Dermis microvascular lymphatic vessel endothelial cell (primary cell): ENCODE measurements at regions not wholly inside any gene's neighbourhood (a gene's known extent, or its start where the extent isn't known, plus 50 kb on each side); places are given as distances from the start of the nearest gene placed in this dataset.
A peak's percentile ranks its signal among the peaks of the same experiment; 100 is the strongest.

Source experiments
- DNase-seq, 2 donors: peaks; one replicate each; pipeline versions ENCODE4 v3.0.0 to v3.0.0-alpha.2; 2010; ENCODE audit warnings: low read depth in 2 of 2

DNA sequence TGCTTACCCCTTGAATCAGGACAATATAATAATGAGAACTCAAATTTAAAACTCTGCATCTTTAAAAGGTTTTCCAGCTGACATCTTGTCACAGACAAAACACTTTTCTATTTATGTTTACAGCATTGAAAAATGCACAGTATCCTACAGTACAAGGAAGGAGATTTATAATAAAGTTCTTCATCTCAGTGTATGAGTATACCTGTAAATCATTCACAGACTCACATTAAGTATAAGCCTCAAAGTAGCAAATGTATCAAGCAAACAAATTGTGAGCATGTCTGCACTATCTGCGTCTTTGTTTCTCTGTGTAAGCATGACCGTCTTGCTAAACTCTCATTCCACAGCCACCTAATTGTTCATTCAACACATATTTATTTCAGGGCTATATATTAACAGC, 52.8 kb downstream of the PPP1R2C start:
- DNase-seq: no peak

DNA sequence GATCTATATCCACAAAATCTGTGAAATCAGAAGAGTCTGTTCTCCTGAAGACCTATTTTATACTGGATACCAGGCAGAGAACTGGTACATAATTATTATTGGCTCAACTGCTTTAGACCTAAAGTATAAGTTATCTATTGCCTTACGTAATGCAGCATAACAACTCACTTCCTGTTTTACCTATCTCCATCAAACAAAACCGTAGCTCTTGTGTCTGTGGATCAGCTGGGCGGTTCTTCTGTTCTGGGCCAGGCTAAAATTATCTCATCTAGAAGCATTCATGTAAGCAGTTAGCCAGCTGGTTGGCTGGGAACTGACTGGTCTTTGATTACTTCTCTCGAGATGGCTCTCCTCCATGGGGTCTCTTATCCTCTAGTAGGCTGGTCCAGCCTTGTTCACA, 57.8 kb downstream of the PPP1R2C start:
- DNase-seq: no peak

DNA sequence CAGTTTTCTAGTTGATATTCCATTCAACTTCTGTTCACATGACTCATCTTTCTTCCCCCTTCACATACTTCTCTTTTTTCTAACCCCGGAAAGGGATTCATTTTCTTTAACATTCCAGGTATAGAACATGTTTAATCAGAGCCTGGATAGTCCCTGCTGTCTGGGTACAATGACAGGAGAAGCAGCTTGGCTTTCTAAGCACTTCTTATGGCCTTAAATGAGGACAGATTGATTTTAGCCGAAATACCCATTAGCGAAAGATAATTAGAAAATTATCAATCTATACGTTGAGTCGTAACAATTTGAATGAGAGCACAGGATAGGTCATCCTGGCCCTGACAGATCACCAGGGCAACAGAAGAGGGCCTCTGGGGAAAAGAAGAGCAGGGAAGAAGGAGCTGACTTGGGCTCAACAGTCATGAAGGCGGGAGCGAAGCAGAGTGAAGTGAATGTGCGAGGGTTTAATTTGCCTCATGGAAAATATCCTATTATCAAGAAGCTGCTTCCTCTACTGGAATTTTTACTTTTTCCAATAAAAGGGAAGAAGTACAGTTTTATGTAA, 62.2 kb downstream of the PPP1R2C start:
- no peak for DNase-seq

DNA sequence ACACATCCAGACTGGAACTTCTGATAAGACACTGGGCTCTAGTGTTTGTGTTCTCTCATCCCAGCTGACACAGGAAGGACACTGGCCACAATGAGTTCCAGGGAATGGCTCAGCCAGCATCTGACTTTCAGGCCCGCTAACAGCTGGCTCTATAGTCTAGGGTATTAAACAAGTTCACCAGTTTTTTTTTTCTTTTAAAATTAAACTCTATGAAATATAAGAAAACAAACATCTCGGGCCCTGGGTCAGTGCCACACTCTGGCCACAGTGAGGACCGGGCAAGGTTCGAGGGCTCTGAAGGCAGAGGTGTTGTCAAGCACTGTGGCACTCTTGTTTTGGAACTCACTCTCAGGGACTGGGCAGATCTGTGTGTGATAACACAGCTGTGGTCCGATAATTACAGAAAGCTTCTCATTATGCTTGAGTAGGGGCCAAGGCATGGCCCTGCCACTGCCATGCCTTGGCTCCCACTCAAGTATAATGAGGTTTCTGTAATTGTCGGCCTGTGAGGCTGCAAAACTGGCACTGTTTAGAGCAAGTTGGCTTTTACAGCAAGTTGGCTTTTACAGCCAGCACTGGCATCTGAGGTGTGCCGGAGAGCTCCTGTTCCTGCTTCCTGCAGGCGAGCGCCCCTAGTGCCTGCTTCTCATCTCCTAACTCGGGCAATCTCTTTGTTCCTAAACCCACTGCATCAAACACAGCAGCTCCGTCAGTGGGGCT, 62.8 kb downstream of the PPP1R2C start:
- peak in 1 of 2 donors; percentile 12 for DNase-seq

DNA sequence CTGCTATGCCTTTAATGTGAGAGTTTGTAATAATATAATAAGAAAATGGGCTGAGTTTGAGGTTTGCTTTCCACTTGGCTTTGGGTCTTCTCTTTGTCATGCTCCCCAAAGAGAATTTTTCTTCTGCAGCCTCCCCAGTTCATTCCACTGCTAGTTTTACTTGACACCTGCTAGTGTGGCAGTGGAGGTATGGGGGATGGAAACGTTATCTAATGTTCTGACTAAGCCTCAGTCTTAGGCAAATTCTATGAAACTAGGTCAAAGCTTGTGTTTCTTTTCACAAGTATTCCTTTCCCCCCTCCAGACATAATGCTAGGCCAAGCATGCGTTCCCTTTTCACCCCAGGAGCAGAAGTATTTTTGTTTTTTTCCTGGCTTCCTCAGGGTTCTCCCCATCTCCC, 67.5 kb downstream of the PPP1R2C start:
- no peak for DNase-seq

DNA sequence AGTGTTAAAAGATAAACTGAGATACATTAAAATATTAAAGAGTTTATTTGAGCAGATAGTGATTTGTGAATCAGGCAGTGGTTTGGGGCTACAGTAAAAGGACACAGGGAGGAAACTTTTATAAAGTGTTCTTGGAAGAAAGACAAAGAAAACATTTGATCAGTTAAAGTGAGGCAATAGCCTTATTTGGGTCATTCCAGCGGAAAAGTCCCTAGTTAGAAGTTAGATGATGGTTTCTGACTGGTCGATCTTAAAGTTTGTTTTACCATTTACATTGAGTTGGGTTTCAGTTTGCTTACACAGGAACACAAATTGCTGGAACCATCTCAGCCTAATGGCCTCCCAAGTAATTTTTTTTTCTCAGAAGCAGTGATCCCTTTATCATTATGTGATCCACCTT, 69.7 kb downstream of the PPP1R2C start:
- DNase-seq: no peak

DNA sequence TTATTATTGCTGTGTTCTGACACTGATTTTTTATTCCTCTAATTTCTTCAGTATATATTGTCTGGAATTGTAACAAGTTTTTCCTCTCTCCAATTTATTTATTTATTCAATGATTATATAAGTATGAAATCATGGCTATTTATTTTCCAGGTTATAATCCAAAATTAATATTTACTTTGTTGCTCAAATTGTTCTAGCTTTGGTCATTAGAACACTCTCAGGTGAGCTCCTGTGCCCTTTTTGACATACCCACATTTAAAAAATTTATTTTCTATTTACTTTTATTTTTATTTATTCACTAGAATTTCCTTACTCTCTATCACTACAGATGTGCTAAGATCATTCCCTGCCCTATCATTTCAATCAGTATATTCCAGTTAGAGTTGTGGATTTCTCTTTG, 70.2 kb downstream of the PPP1R2C start:
- no peak for DNase-seq

DNA sequence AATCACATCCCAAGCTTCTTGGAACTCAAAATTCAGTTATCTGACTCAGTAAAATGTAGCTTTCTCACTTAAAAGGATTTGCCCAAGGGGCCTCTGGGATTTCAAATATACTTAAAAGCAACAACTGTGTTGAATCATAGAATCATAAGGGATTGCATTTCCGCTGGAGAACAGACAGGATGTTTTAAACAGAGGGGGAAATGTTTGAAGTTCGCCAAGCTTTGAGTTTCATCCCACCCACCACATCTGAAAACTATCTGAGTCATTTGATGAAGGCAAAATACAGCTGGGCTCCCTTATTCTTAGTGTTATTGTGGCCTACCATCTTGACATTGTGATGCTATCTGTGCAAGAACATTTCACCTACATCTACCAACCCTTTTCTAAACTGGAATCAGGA, 73.5 kb downstream of the PPP1R2C start:
- DNase-seq: no peak

DNA sequence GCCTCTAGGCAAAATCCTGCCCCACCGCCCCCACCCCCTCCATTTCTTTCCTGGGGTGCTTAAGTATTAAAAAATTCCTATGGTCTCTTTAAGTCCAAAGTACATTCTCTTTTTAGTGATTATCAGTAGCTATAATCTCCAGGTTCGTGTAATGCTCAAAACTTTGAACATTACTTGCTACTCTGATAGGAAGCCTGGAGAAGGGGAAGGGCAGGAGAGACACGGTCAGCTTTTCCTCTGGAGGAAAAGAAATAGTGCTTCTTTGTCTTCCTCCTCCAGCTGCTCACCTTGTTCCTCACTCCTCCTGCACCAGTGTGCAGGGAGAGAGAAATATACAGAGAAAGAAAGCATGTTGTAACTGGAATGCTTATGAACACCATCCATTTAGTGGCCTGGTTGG, 80.4 kb downstream of the PPP1R2C start:
- DNase-seq: no peak

DNA sequence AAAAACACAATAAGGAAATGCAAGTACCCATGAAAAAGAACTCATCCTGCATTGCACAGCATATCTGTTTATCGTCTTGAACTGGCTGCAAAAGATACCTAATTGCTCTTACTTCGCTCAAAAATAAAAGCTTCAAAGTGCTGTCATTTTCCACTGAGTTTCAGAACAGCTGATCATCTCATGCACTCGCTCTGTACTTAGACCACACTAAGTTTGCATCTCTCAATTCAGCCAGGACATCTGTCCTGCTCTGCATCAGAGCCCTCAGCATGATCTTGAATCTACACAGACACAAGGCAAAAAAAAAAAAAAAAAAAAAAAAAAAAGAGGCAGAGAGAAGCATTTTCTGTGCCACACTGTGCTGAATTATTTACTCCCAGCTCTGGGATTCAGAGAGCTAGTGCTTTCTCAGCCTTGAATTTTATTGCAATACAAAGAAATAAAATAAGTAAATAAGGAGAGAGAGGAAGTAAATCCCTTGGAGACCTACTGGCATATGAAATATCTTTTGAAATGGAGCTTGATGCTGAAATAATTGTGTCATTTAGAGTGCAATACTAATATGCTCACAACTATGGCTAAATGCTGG, 81.3 kb downstream of the PPP1R2C start:
- no peak for DNase-seq

DNA sequence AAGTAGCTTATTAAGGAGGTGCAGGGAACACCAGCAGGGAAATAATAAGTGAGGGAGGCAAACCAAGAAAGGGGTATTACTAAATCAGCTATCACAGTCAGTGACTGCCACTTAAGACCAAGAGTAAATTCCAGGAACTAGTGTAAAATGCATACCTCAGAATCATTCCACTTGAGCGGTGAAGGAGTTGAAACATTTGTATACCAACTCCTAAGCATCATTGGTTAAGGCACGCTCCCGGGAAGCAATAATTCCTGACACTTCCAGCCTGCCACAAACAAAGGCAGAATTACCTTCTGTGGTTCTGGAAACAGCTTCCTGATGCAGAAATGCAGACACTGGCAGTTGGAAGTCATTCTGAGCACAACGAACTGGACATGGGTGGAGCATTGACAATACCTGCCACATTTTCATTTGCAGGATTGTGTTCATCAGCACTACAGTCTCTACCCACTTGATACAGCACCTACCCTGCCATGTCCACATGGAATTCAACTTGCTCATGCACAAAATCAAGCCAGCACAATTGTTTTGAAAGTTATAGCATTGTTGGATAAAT, 82.1 kb downstream of the PPP1R2C start:
- DNase-seq: no peak

DNA sequence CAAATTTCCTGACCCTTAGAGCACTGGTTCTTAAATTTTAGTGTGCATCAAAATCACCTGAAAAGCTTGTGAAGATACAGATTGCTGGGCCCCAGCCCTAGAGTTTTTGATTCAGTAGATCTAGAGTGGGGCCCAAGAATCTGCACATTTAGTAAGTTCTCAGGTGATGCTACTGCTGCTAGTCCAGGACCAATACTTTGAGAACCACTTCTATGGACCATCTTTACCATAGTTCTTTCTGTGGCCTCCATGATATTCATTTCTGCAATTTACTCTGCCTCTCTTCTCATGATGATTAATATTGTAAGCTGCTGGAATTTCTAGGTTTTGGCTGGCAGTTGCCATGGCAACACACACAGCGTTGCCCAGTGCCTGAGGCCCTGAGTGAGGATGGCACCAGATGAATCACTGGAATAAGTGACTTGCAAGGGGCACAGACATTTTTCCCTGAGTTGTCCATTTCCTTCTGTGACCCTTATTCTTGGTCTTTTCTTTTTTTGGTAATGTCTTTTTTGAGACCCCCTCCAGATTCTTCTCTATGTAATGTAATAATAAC, 83.6 kb downstream of the PPP1R2C start:
- DNase-seq: no peak

DNA sequence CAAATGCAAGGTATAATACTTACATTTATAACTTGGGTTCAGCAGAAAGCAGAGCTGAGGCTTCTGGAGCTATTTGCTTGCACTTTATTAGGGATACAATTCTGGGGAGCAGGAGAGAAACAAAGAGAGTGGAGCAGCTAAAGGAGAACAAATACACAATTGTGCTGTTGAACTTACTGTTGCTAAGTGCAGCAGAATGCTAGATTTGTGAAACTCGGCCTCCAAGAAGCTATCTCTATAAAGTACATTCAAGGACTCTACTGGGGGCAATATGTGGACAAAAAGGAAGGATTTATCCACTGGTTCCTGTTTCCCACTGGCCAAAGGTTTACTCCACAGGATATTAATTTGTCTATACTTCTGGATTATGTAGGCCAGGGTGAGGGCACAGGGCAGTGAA, 86.8 kb downstream of the PPP1R2C start:
- no peak for DNase-seq

DNA sequence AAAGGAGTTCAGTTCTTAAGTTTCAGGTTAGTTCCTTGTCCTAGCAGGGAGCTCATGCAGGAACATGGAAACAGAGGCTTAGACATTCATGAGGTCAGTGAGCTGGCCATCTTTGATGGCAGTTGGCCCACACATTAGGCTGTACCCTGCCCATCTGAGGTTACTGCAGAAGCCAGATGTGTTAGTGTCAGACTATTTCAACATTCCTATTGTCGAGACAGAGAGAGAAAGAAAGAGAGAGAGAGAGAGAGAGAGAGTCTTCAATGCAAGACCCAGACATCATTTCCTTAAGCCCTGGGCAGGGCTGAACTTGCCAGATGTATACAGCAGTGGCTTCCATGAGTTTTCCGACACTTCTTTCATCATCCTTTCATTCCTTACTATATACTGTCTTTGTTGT, 91.3 kb downstream of the PPP1R2C start:
- no peak for DNase-seq

DNA sequence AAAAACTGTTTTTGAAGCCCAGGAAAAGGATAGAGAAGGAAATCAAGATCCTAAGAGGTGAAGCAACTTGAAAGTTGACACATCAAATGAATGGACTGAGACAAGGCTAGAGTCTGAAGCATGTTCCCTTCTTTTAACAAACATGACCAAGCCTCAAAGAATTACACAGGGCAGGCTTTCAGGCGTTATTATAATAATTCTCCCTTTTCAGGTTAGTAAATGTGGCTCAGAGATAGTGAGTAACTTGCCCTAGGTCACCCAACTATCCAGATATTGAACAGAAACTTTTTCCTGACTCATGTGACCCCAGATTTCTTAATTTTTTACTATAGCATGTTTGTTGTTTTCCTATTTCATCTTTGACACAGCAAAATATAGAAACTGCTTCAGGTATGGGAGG, 91.7 kb downstream of the PPP1R2C start:
- DNase-seq: no peak

DNA sequence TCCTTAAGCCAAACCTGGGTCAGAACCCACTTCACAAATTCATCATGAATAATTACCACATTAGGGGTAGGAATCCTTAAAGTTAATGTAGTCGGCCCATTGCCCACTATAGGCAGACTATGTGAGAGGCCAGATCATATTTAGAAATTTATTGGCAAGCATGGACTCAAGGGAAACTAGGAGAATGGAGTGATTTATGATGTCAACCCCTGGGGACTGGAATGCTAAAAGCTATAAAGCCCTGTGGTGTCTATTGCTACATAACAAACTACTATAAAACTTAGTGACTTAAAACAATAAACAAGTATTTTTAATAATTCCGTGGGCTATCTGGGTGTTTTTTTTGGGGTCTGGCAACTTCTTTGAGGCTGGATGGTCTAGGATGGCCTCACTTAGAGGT, 93.9 kb downstream of the PPP1R2C start:
- DNase-seq: no peak

DNA sequence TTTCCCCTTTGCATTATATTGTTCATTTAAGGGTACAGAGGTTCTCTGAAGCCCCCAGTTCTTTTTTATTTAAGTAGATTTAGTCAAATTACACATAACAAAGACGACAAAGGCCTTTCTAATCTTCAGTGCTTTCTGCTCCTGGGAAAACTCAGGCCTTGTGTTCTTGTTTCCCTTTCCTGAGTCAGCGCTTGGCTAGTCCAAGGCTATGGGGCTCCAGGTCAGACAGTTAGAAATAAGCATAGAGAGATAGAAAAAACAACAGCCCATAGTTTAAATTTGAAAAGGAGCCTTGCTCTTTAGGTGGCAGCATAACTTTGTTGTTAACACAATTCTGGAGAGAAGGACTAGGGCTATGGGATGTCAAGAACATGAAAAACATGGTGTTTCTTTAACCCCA, 97.3 kb downstream of the PPP1R2C start:
- peak in 1 of 2 donors; percentile 0 for DNase-seq

DNA sequence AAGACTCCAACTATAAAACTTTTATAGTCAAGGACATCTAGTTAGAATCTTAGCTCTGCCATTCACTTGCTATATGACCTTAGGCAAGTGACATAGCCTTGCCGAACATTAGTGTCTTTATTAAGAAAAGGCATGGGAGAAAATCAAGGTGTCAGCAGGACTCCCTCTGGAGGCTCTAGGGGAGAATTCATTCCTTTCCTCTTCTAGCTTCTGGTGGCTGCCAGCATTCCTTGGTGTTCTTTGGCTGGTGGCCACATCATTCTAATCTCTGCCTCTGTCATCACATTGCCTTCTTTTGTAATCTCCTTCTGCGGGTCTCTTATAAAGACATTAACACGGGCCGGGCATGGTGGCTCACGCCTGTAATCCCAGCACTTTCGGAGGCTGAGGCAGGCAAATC, 99.8 kb downstream of the PPP1R2C start:
- no peak for DNase-seq

DNA sequence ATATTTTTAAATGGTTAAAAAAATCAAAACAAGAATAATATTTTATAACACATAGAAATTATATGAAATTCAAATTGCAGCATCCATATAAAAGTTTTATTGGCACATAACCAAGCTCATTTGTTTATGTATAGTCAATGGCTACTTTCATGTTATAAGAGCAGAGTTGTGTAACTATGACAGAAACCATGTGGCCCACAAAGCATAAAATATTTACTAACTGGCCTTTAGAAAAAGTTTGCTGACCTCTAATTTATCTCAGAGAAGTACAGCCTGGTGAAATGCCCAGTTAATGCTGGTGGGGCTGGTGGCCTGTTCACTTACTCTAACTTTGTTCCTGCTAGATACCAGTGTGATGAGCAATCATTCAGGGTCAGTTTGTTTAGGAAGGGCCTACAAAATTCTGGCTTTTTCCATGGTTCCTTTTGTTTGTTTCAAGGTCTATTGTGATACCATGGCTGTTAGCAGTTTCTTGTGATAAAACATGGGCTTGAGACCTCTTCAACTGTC, 104.6 kb downstream of the PPP1R2C start:
- DNase-seq: no peak

DNA sequence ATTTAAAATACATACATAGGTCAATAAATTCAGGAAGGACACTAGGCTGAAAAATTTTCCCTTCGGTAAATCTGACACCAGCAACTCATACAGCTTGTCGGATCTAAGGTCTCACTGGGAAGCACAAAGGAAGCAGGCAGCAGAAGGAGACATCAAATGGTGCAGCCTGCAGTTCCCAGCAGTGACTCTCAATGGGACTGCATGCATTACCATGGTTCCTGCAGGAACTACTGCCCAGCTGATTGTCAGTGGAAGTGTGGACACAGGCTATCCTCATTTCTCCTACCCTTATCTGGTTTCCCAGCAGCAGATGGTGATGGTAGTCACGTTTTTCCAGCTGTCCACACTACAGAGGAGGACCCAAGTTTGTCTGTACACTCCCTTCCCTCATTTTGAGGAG, 113.3 kb downstream of the PPP1R2C start:
- DNase-seq: no peak

DNA sequence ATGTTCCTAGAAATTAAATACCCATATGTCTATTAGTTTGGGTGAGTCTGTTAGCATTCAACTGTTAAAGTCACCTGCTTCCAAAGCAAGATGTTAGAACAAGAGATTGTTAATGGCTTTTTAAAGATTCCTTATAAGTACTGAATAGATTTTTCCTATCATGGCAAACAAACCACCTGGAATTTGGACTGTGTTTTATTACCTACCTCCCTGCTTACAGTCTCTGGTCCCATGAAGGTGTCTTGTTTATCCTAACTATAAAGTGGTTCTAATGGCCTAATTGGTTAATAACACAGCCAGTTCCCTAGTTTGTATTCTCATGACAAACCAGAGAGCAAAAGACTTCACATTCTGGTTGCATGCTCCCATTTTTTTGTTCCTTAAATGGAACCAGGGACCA, 149.5 kb downstream of the PPP1R2C start:
- DNase-seq: no peak

DNA sequence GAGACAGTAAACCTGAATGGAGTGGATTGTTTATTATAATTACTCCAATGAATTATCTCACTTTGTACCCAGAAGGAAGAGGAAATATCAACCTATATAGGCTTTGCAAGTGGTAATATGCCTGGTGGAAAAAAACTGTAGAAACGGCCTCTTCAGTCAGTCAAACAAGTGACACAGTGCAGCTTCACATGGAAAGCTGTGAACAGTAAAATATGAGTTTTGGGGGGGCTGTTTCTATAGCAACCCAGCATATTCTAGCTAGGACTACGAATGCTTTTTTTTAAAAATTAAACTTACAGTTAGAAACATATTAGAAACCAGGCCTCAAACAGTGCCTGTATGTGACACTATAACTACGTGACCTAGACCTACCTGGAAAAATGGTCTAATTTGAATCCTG, 150.1 kb downstream of the PPP1R2C start:
- DNase-seq: no peak

DNA sequence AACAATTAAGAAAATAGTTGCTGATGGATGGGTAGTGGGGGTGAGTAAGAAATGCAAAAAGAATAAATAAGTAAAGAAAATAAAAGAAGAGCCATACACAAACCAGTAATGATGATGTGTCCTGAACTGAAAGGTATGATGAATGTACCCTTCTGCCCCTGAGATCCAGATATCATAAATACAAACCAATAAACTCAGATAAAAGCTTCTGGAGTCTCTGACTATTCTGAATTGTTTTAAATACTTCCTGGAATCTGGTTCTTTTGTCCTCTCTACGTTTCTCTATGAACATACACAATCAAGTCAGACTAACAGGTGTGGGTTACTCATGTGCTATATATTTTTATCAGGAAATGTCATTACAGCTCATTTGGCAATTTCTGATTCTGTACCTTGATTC, 153.4 kb downstream of the PPP1R2C start:
- DNase-seq: no peak
